H1 (cell line): ENCODE measurements at regions not wholly inside any gene's neighbourhood (a gene's known extent, or its start where the extent isn't known, plus 50 kb on each side); places are given as distances from the start of the nearest gene placed in this dataset.
"Not testable (repeated sequence)": the region's sequence is repeated elsewhere in the genome, so short reads cannot be mapped to it uniquely, and the experiment has no call there.

Experiments
- POLR2AphosphoS5 ChIP-seq: IDR thresholded peaks from 2 replicates; pipeline ENCODE4 v1.6.1; 2011; ENCODE audit warnings: low read depth, low read length
- TF ChIP-seq, protein P1 (sequence below), 3 experiments: IDR thresholded peaks; 1 replicate in 2 of 3; 2 replicates in 1 of 3; pipeline versions ENCODE4 v1.5.1 to v1.6.1; 2011; ENCODE audit warnings: low read length in 3 of 3, mild to moderate bottlenecking in 3 of 3, inconsistent platforms in 2 of 3, low read depth in 1 of 3, moderate library complexity in 1 of 3; ENCODE audit not compliant: insufficient read depth in 1 of 3; ENCODE audit errors: control extremely low read depth in 1 of 3

DNA sequence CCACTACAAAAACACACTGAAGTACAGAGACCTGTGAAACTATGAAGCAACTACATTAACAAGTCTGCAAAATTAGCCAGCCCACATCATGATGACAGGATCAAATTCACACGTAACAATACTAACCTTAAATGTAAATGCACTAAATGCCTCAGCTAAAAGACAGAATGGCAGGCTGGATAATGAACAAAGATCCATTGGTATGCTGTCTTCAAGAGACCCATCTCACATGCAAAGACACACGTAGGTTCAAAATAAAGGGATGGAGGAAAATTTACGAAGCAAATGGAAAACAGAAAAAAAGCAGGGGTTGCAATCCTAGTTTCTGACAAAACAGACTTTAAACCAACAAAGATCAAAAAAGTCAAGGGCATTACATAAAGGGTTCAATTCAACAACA is 120.1 kb upstream of the OSTN start:
- TF ChIP-seq, protein P1, sequence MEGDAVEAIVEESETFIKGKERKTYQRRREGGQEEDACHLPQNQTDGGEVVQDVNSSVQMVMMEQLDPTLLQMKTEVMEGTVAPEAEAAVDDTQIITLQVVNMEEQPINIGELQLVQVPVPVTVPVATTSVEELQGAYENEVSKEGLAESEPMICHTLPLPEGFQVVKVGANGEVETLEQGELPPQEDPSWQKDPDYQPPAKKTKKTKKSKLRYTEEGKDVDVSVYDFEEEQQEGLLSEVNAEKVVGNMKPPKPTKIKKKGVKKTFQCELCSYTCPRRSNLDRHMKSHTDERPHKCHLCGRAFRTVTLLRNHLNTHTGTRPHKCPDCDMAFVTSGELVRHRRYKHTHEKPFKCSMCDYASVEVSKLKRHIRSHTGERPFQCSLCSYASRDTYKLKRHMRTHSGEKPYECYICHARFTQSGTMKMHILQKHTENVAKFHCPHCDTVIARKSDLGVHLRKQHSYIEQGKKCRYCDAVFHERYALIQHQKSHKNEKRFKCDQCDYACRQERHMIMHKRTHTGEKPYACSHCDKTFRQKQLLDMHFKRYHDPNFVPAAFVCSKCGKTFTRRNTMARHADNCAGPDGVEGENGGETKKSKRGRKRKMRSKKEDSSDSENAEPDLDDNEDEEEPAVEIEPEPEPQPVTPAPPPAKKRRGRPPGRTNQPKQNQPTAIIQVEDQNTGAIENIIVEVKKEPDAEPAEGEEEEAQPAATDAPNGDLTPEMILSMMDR (IDR thresholded peaks at IDR 0.05; ENCODE audit: control extremely low read depth in 1 of 3, insufficient read depth in 1 of 3, low read depth in 1 of 3, low read length in 3 of 3) = not testable (repeated sequence)
- not testable (repeated sequence) for TF ChIP-seq POLR2AphosphoS5
